Breast epithelium (tissue), 3 donors: ENCODE measurements at regions not wholly inside any gene's neighbourhood (a gene's known extent, or its start where the extent isn't known, plus 50 kb on each side); places are given as distances from the start of the nearest gene placed in this dataset.

Experiments
- CTCF ChIP-seq, 3 donors: fragments of 450-650 bp; IDR thresholded peaks; one replicate each; pipeline ENCODE4 v1.5.1; 2016 to 2017; ENCODE audit warnings: antibody characterized with exemption in 3 of 3, mild to moderate bottlenecking in 3 of 3, moderate library complexity in 3 of 3
- POLR2A ChIP-seq: fragments of 450-650 bp; IDR thresholded peaks from one replicate; pipeline ENCODE4 v1.6.1; 2016; ENCODE audit warnings: antibody characterized with exemption, mild to moderate bottlenecking, moderate library complexity
- POLR2AphosphoS5 ChIP-seq, 3 donors: sonication (generic); formaldehyde crosslinking; IDR thresholded peaks; one replicate each; pipeline ENCODE4 v1.6.1; 2017; ENCODE audit warnings: antibody characterized with exemption in 3 of 3

- TF ChIP-seq POLR2A (no peak), CTCF (IDR thresholded peaks at IDR 0.05) (no peak), POLR2AphosphoS5 (IDR thresholded peaks at IDR 0.05) (no peak)
These were observed 1132.2 kb downstream of the FAT4 start for GRCh38 chr4:126446917-126447316.
